ENCODE measurements at regions not wholly inside any gene's neighbourhood (a gene's known extent, or its start where the extent isn't known, plus 50 kb on each side); places are given as distances from the start of the nearest gene placed in this dataset.

DNA sequence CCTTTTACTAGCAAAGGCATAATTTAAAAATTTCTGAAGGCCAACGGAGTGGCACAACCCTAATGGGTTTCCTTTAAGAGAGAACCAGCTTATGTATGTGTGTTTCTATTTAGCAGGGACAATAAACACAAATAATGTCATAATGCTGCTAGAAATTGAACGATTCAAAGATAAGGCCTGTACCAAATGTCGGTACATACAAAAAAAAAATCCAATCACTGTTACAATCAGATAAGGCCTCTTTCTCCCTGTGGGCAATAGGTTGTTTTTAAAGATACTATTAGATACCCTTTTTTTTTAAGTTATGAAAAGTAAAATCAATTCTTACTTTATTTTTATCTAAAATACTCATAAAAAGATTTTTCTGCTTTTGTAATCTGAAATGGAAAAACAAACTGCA, 821.0 kb downstream of the PRELID2 start:
- TF ChIP-seq POLR2A (IDR thresholded peaks at IDR 0.05) = no peak
- TF ChIP-seq, protein P1, sequence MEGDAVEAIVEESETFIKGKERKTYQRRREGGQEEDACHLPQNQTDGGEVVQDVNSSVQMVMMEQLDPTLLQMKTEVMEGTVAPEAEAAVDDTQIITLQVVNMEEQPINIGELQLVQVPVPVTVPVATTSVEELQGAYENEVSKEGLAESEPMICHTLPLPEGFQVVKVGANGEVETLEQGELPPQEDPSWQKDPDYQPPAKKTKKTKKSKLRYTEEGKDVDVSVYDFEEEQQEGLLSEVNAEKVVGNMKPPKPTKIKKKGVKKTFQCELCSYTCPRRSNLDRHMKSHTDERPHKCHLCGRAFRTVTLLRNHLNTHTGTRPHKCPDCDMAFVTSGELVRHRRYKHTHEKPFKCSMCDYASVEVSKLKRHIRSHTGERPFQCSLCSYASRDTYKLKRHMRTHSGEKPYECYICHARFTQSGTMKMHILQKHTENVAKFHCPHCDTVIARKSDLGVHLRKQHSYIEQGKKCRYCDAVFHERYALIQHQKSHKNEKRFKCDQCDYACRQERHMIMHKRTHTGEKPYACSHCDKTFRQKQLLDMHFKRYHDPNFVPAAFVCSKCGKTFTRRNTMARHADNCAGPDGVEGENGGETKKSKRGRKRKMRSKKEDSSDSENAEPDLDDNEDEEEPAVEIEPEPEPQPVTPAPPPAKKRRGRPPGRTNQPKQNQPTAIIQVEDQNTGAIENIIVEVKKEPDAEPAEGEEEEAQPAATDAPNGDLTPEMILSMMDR (IDR thresholded peaks at IDR 0.05) = no peak

All from heart left ventricle (tissue), 13 donors.